ENCODE measurements at regions not wholly inside any gene's neighbourhood (a gene's known extent, or its start where the extent isn't known, plus 50 kb on each side); places are given as distances from the start of the nearest gene placed in this dataset.

DNA sequence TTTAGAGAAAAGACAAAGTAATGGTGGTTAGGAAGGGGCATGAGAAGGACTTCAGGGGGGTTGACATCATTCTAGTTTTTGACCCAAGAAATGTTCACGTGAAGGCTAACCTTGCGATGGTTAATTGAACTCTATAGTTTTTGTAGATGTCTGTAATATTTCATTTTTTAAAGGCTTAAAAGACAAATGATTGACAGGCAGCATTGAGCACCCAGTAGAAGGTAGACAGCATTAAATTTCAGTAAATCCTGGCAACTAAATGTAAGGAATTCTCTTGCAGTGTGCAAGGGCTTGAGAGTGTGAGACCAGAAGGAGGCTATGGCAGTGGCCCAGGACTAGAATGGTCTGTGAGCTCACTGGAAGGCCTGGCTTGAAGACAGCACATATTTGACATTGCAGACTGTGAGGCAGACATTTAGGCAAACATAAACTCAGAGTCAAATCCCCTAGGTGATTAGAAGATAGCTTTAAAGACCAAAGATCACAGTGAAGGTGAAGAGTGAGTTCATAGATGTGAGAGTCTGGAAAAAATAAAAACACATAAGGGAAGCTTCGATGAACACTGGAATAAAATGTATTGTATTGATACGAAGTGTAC lies 100.1 kb upstream of the MAP4K4 start:
- no peak for TF ChIP-seq POLR2A (IDR thresholded peaks at IDR 0.05; ENCODE audit: low read depth, low read length)
- TF ChIP-seq POLR2AphosphoS5 (IDR thresholded peaks at IDR 0.05; ENCODE audit: low read depth, low read length), result no peak

Measured in GM12892 (cell line).